Endothelial cell of umbilical vein (primary cell): ENCODE measurements at regions not wholly inside any gene's neighbourhood (a gene's known extent, or its start where the extent isn't known, plus 50 kb on each side); places are given as distances from the start of the nearest gene placed in this dataset.

Source experiments
- BruUV-seq: library from RNA; stranded (reverse); fragments of 400-500 nt; replicated peaks from 2 replicates; lab custom pipeline; 2021; lab: Mats Ljungman, UMichigan
- CTCF ChIA-PET: fragments of 300-600, 350-600 bp; sonication (Branson Sonifier 250); formaldehyde crosslinking; loops from one replicate; lab custom pipeline; 2021; ENCODE audit warnings: antibody characterized with exemption, inconsistent platforms; lab: Charles Lee
- POLR2A ChIA-PET: fragments of 300-600, 350-600 bp; sonication (Branson Sonifier 250); formaldehyde crosslinking; loops from one replicate; lab custom pipeline; 2021; ENCODE audit warnings: antibody characterized with exemption, inconsistent platforms; lab: Charles Lee
- DNase-seq: peaks from one replicate; pipeline ENCODE4 v3.0.0-alpha.2; 2011; ENCODE audit warnings: low read depth, low spot score
- FAIRE-seq: peaks from 2 replicates; lab custom pipeline; 2011; peaks lifted over from hg19 to GRCh38; lab: Jason Lieb, UNC
- H2AFZ ChIP-seq: 2 replicates; pipeline ENCODE4 v1.6.0; 2012; ENCODE audit warnings: low read depth, low read length, control low read depth, inconsistent platforms
- H3K27ac ChIP-seq: 2 replicates; pipeline ENCODE4 v1.5.1; 2011; ENCODE audit warnings: low read depth, mild to moderate bottlenecking, control low read depth, low read length, moderate library complexity; ENCODE audit not compliant: insufficient read depth
- H3K27me3 ChIP-seq, 2 experiments: 2 replicates each; pipeline versions ENCODE4 v1.6.0 to v1.6.1; 2011; ENCODE audit warnings: low read length in 2 of 2, mixed read lengths in 1 of 2; ENCODE audit not compliant: control insufficient read depth in 2 of 2, insufficient read depth in 2 of 2
- H3K36me3 ChIP-seq, 2 experiments: 2 replicates in 1 of 2; 3 replicates in 1 of 2; pipeline ENCODE4 v1.5.1; 2011; ENCODE audit warnings: low read length in 2 of 2, mild to moderate bottlenecking in 1 of 2, moderate library complexity in 1 of 2; ENCODE audit not compliant: control insufficient read depth in 2 of 2, insufficient read depth in 2 of 2; ENCODE audit errors: extremely low read depth in 1 of 2
- H3K4me1 ChIP-seq: 3 replicates; pipeline ENCODE4 v1.5.1; 2011; ENCODE audit warnings: mild to moderate bottlenecking, low read length; ENCODE audit not compliant: control insufficient read depth, insufficient read depth; ENCODE audit errors: extremely low read depth
- H3K4me2 ChIP-seq: 2 replicates; pipeline ENCODE4 v1.6.1; 2011; ENCODE audit warnings: low read length, control low read depth, mixed read lengths; ENCODE audit not compliant: insufficient read depth
- H3K4me3 ChIP-seq, 3 experiments: fragments of 200-600 bp in 1 of 3; sonication (generic), shearing (Covaris generic) in 1 of 3; replicated peaks in 1 of 3; 2 replicates each; pipeline ENCODE4 v1.5.1; 2011 to 2016; ENCODE audit warnings: control low read depth in 3 of 3, low read length in 3 of 3, mild to moderate bottlenecking in 2 of 3, inconsistent platforms in 1 of 3, low read depth in 1 of 3, moderate library complexity in 1 of 3; ENCODE audit not compliant: insufficient read depth in 1 of 3
- H3K79me2 ChIP-seq: 2 replicates; pipeline ENCODE4 v1.6.0; 2012; ENCODE audit warnings: low read length, inconsistent platforms; ENCODE audit not compliant: control insufficient read depth, insufficient read depth
- H3K9ac ChIP-seq: replicated peaks from 2 replicates; pipeline ENCODE3; 2011; ENCODE audit warnings: low read length, control low read depth; ENCODE audit not compliant: insufficient read depth; ENCODE audit errors: extremely low read depth
- H3K9me1 ChIP-seq: replicated peaks from 3 replicates; pipeline ENCODE4 v1.6.0; 2011; ENCODE audit warnings: mild to moderate bottlenecking, low read length; ENCODE audit not compliant: control insufficient read depth, insufficient read depth; ENCODE audit errors: extremely low read depth
- H3K9me3 ChIP-seq: replicated peaks from 2 replicates; pipeline ENCODE4 v1.5.1; 2012; ENCODE audit warnings: low read length, inconsistent platforms; ENCODE audit not compliant: control insufficient read depth, insufficient read depth
- H4K20me1 ChIP-seq: replicated peaks from 2 replicates; pipeline ENCODE3; 2011; ENCODE audit warnings: mild to moderate bottlenecking, low read length; ENCODE audit not compliant: control insufficient read depth, insufficient read depth; ENCODE audit errors: extremely low read depth
- EZH2 ChIP-seq: IDR thresholded peaks from 2 replicates; pipeline ENCODE4 v1.6.1; 2012; ENCODE audit warnings: borderline replicate concordance, low read depth, mild to moderate bottlenecking, moderate library complexity, low read length, inconsistent platforms; ENCODE audit not compliant: severe bottlenecking
- FOS ChIP-seq: IDR thresholded peaks from 2 replicates; pipeline ENCODE4 v1.6.1; 2011; ENCODE audit warnings: mild to moderate bottlenecking, low read length, moderate library complexity, borderline replicate concordance; ENCODE audit not compliant: insufficient read depth
- GATA2 ChIP-seq: IDR thresholded peaks from 2 replicates; pipeline ENCODE4 v1.7.0; 2011; ENCODE audit warnings: low read depth, mild to moderate bottlenecking, moderate library complexity, mixed read lengths, low read length; ENCODE audit not compliant: insufficient read length, insufficient read depth
- JUN ChIP-seq: IDR thresholded peaks from 2 replicates; pipeline ENCODE4 v1.6.1; 2011; ENCODE audit warnings: borderline replicate concordance, low read depth; ENCODE audit not compliant: insufficient read length, insufficient read depth
- MYC ChIP-seq: IDR thresholded peaks from one replicate; pipeline ENCODE4 v1.6.1; 2011; ENCODE audit warnings: mild to moderate bottlenecking, low read depth, low read length
- POLR2A ChIP-seq: IDR thresholded peaks from 2 replicates; pipeline ENCODE4 v1.6.1; 2012; ENCODE audit warnings: low read depth, mild to moderate bottlenecking, control low read depth, low read length
- POLR2AphosphoS5 ChIP-seq: IDR thresholded peaks from 2 replicates; pipeline ENCODE4 v1.6.1; 2012; ENCODE audit warnings: low read depth, mild to moderate bottlenecking, control low read depth, low read length, moderate library complexity; ENCODE audit not compliant: insufficient read depth
- dilution Hi-C: fragments of 300-500 bp; cut with MboI; formaldehyde crosslinking; loops from one replicate; pipeline ENCODE4 v1.15.0; 2019; ENCODE audit warnings: low sequenced_read_pairs; ENCODE audit not compliant: extremely low pct_ligation_motif_present
- intact Hi-C: fragments of 100-400 bp; cut with micrococcal nuclease; formaldehyde crosslinking; loops from one replicate; pipeline ENCODE4 v1.10.0; 2022
- TF ChIP-seq, protein P1 (sequence below): IDR thresholded peaks from 2 replicates; pipeline ENCODE4 v1.6.1; 2011; ENCODE audit not compliant: insufficient read depth, insufficient read length
- TF ChIP-seq, protein P2 (sequence below), 2 donors: IDR thresholded peaks; 1 replicate in 1 of 2; 2 replicates in 1 of 2; pipeline ENCODE4 v1.5.1; 2011; ENCODE audit warnings: low read length in 2 of 2, mild to moderate bottlenecking in 2 of 2, moderate library complexity in 2 of 2, control low read depth in 1 of 2, inconsistent platforms in 1 of 2, low read depth in 1 of 2; ENCODE audit not compliant: insufficient read depth in 1 of 2; ENCODE audit errors: extremely low read depth in 1 of 2

DNA sequence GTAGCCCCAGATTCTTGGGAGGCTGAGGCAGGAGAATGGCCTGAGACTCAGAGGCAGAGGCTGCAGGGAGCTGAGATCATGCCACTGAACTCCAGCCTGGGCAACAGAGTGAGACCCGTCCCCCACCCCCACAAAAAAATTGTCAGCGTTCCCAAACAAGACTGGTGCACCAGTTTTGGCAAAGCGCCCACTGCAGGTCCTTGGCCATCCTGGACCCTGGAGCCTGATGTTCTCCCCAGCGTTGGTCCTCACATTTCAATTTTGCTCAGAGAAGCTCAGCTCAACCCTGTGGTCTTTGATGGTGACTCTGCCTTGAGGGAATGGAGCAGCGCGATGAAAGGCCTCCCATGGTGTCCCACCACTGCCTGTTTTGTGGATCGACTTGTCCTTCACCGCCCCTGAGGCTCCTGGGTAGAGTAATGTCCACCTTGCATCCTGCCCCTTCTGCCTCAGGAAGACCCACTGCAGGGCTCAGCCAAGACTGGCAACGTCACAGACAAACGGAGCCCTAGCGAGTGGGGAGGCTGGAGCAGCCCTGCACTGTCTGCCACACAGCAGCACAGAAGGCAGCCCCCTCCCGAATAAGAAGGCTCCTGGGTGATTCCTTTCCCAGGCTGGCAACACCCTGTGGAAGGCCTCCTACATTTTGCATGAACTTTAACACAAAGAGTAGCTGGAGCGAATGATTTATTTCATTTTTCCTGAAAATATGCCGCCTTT lies 410.9 kb downstream of the TCERG1L start:
- Histone ChIP-seq H3K9ac (no peak overlapping the region), H3K79me2 (no peaks in the 10 kb centered on the region), H3K4me2 (no peak overlapping the region), H3K36me3 (no peaks in the 10 kb centered on the region), H3K4me1 (no peaks in the 10 kb centered on the region), H3K27me3 (no peaks in the 10 kb centered on the region), H4K20me1 (no peaks in the 10 kb centered on the region), H3K4me3 (no peak overlapping the region), H3K9me3 (peaks cover 3% of the 10 kb centered on the region), H3K9me1 (no peaks in the 10 kb centered on the region), H3K27ac (no peak overlapping the region), H2AFZ (no peak overlapping the region)
- TF ChIP-seq JUN (no peak), FOS (no peak), GATA2 (no peak), MYC (no peak), POLR2AphosphoS5 (no peak), EZH2 (no peak), POLR2A (no peak)
- TF ChIP-seq, protein P1, sequence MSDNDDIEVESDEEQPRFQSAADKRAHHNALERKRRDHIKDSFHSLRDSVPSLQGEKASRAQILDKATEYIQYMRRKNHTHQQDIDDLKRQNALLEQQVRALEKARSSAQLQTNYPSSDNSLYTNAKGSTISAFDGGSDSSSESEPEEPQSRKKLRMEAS: no peak
- TF ChIP-seq, protein P2, sequence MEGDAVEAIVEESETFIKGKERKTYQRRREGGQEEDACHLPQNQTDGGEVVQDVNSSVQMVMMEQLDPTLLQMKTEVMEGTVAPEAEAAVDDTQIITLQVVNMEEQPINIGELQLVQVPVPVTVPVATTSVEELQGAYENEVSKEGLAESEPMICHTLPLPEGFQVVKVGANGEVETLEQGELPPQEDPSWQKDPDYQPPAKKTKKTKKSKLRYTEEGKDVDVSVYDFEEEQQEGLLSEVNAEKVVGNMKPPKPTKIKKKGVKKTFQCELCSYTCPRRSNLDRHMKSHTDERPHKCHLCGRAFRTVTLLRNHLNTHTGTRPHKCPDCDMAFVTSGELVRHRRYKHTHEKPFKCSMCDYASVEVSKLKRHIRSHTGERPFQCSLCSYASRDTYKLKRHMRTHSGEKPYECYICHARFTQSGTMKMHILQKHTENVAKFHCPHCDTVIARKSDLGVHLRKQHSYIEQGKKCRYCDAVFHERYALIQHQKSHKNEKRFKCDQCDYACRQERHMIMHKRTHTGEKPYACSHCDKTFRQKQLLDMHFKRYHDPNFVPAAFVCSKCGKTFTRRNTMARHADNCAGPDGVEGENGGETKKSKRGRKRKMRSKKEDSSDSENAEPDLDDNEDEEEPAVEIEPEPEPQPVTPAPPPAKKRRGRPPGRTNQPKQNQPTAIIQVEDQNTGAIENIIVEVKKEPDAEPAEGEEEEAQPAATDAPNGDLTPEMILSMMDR (IDR thresholded peaks at IDR 0.05; ENCODE audit: extremely low read depth in 1 of 2, insufficient read depth in 1 of 2, low read depth in 1 of 2, low read length in 2 of 2): no peak
- ChIA-PET CTCF (no interaction called here), POLR2A (no interaction called here)
- DNase-seq (no peak), FAIRE-seq (no peak)
- intact Hi-C loops: no loop called here
- dilution Hi-C loops: no loop called here
- BruUV-seq: no TSS peak
